ENCODE measurements at regions not wholly inside any gene's neighbourhood (a gene's known extent, or its start where the extent isn't known, plus 50 kb on each side); places are given as distances from the start of the nearest gene placed in this dataset.

GRCh38 chr20:23234311-23235078, 116.1 kb upstream of the NXT1 start:
- H3K27me3 Mint-ChIP-seq (ENCODE audit: insufficient read depth, unreplicated experiment) = no peaks in the 10 kb centered on the region
- TF ChIP-seq, protein P1, sequence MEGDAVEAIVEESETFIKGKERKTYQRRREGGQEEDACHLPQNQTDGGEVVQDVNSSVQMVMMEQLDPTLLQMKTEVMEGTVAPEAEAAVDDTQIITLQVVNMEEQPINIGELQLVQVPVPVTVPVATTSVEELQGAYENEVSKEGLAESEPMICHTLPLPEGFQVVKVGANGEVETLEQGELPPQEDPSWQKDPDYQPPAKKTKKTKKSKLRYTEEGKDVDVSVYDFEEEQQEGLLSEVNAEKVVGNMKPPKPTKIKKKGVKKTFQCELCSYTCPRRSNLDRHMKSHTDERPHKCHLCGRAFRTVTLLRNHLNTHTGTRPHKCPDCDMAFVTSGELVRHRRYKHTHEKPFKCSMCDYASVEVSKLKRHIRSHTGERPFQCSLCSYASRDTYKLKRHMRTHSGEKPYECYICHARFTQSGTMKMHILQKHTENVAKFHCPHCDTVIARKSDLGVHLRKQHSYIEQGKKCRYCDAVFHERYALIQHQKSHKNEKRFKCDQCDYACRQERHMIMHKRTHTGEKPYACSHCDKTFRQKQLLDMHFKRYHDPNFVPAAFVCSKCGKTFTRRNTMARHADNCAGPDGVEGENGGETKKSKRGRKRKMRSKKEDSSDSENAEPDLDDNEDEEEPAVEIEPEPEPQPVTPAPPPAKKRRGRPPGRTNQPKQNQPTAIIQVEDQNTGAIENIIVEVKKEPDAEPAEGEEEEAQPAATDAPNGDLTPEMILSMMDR (IDR thresholded peaks at IDR 0.05; ENCODE audit: unreplicated experiment) = no peak
- no peak overlapping the region for H3K4me3 Mint-ChIP-seq (ENCODE audit: unreplicated experiment)
- H3K36me3 Mint-ChIP-seq (ENCODE audit: insufficient read depth, unreplicated experiment) = peaks cover 6% of the 10 kb centered on the region
- peaks cover 6% of the 10 kb centered on the region for H3K9me3 Mint-ChIP-seq (ENCODE audit: unreplicated experiment)
- no peak overlapping the region for H3K27ac Mint-ChIP-seq (ENCODE audit: low read depth, unreplicated experiment)
- BruUV-seq (replicated peaks) = no TSS peak
- intact Hi-C loops (cut with micrococcal nuclease) = loop anchor here (1.0 to 10.0 kb wide), 5 partner anchors 77 to 543 kb away; no protein-coding TSS in a partner anchor
- peaks cover 16% of the 10 kb centered on the region for H3K4me1 Mint-ChIP-seq (ENCODE audit: insufficient read depth, unreplicated experiment)
- DNase-seq (ENCODE audit: unreplicated experiment) = no peak
- POLR2A ChIA-PET = interaction anchor here (0.9 to 1.6 kb wide), 4 partner anchors 10 to 184 kb away, joined by 4 to 5 read pairs (median 4); partner anchors contain the start of gene NXT1
- CTCF ChIA-PET = interaction anchor here (0.6 to 15.0 kb wide), 81 partner anchors 7 to 733 kb away, joined by 3 to 167 read pairs (median 4); partner anchors contain the start of gene NXT1

DNA sequence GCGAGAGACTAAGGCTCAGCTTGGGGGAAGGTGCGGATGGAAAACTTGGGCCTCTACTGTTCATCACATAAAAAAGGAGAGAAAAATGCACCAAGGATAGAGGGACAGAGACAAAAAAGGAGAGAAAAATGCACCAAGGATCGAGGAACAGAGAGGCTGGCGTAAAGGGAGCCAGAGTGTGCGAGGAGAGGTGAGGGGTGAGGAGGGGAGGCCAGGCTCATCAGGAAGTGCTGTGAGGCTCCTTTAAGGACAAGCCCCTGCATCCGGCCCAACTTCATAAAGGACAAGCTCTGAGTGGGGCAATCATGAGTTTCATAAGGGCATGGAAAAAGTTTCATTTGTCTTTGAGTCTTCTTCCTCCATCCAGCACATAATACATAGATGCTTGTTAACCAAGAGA, 117.2 kb upstream of the NXT1 start:
- peaks cover 26% of the 10 kb centered on the region for H3K4me1 Mint-ChIP-seq (ENCODE audit: insufficient read depth, unreplicated experiment)
- ChIA-PET POLR2A (no interaction called here), CTCF (interaction anchor here (0.6 to 15.0 kb wide), 9 partner anchors 11 to 541 kb away, joined by 3 to 167 read pairs (median 5); no protein-coding TSS in a partner anchor)
- intact Hi-C loops (cut with micrococcal nuclease) = loop anchor here (10.0 kb wide), 2 partner anchors 111 to 509 kb away; no protein-coding TSS in a partner anchor
- no peak overlapping the region for H3K27ac Mint-ChIP-seq (ENCODE audit: low read depth, unreplicated experiment)
- H3K9me3 Mint-ChIP-seq (ENCODE audit: unreplicated experiment) = peaks cover 6% of the 10 kb centered on the region
- no peak overlapping the region for H3K4me3 Mint-ChIP-seq (ENCODE audit: unreplicated experiment)
- H3K27me3 Mint-ChIP-seq (ENCODE audit: insufficient read depth, unreplicated experiment) = no peaks in the 10 kb centered on the region
- no peak for DNase-seq (ENCODE audit: unreplicated experiment)
- peaks cover 6% of the 10 kb centered on the region for H3K36me3 Mint-ChIP-seq (ENCODE audit: insufficient read depth, unreplicated experiment)
- TF ChIP-seq, protein P1 (IDR thresholded peaks at IDR 0.05; ENCODE audit: unreplicated experiment) = no peak
- BruUV-seq (replicated peaks) = no TSS peak

DNA sequence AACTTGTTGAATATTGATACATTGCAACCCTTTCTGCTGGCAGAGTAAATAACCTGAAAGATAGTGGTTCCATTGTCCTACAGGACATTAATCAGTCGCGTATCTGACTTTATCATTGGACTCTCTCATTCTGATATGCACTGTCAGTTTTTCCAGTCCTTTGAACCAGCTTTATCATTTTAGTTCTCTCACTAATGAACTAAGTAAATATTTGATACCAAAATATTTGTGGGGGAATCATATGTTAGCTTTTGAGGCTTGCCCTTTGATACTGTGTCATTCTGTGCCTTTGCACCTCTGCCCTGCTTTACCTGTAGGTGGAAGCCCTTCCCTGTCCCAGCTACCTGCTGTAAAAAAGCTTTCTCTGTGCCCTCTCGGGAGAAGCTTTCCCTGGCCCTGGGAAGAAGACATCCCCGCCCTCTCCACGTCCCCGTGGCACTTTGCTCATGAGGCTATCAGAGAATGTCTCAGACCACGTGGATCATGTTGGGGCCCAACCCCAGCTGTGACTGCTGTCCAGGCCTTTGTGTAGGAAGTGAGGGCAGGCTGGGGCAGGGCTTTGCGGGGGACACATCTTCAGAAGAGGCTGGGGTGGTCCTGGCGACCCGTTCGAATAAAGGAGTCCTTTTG, 117.8 kb upstream of the NXT1 start:
- no peak overlapping the region for H3K27ac Mint-ChIP-seq (ENCODE audit: low read depth, unreplicated experiment)
- no peaks in the 10 kb centered on the region for H3K27me3 Mint-ChIP-seq (ENCODE audit: insufficient read depth, unreplicated experiment)
- peaks cover 27% of the 10 kb centered on the region for H3K4me1 Mint-ChIP-seq (ENCODE audit: insufficient read depth, unreplicated experiment)
- ChIA-PET CTCF (interaction anchor here (0.5 to 15.0 kb wide), 12 partner anchors 10 to 541 kb away, joined by 3 to 167 read pairs (median 4); no protein-coding TSS in a partner anchor), POLR2A (interaction anchor here (0.8 to 0.9 kb wide), 2 partner anchors 11 to 13 kb away, joined by 3 to 4 read pairs; no protein-coding TSS in a partner anchor)
- no peak for DNase-seq (ENCODE audit: unreplicated experiment)
- BruUV-seq (replicated peaks) = no TSS peak
- peaks cover 6% of the 10 kb centered on the region for H3K9me3 Mint-ChIP-seq (ENCODE audit: unreplicated experiment)
- TF ChIP-seq, protein P1 (IDR thresholded peaks at IDR 0.05; ENCODE audit: unreplicated experiment) = no peak
- H3K36me3 Mint-ChIP-seq (ENCODE audit: insufficient read depth, unreplicated experiment) = peaks cover 6% of the 10 kb centered on the region
- intact Hi-C loops (cut with micrococcal nuclease) = loop anchor here (10.0 kb wide), 2 partner anchors 112 to 508 kb away; no protein-coding TSS in a partner anchor
- no peak overlapping the region for H3K4me3 Mint-ChIP-seq (ENCODE audit: unreplicated experiment)

DNA sequence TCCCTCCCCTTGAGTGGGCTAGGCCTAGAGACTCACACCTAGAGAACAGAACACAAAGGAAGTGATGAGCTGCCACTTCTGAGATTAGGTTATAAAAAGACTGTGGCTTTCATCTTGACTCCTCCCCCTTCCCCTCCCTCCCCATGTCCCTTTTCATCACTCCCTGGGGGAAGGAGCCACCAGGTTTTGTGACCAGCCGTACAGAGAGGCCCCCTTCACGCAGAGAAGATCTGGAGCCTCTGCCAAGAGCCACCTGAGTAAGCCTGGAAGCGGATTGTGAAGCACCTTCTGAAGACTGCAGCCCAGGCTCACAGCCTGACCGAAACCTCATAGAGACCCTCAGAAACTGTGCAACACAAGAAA, 118.4 kb upstream of the NXT1 start:
- intact Hi-C loops (cut with micrococcal nuclease) = loop anchor here (10.0 kb wide), 2 partner anchors 113 to 507 kb away; no protein-coding TSS in a partner anchor
- no TSS peak for BruUV-seq (replicated peaks)
- peaks cover 6% of the 10 kb centered on the region for H3K9me3 Mint-ChIP-seq (ENCODE audit: unreplicated experiment)

More for the DNA sequence above, 118.4 kb upstream of the NXT1 start:
- no peak for DNase-seq (ENCODE audit: unreplicated experiment)
- ChIA-PET CTCF (interaction anchor here (0.5 to 15.0 kb wide), 10 partner anchors 10 to 540 kb away, joined by 3 to 167 read pairs (median 4); no protein-coding TSS in a partner anchor), POLR2A (interaction anchor here (0.8 to 0.9 kb wide), 3 partner anchors 12 to 28 kb away, joined by 3 to 4 read pairs (median 3); no protein-coding TSS in a partner anchor)
- H3K4me3 Mint-ChIP-seq (ENCODE audit: unreplicated experiment) = no peak overlapping the region
- no peak overlapping the region for H3K27ac Mint-ChIP-seq (ENCODE audit: low read depth, unreplicated experiment)
- H3K4me1 Mint-ChIP-seq (ENCODE audit: insufficient read depth, unreplicated experiment) = peaks cover 27% of the 10 kb centered on the region
- H3K27me3 Mint-ChIP-seq (ENCODE audit: insufficient read depth, unreplicated experiment) = no peaks in the 10 kb centered on the region
- H3K36me3 Mint-ChIP-seq (ENCODE audit: insufficient read depth, unreplicated experiment) = peaks cover 6% of the 10 kb centered on the region
- TF ChIP-seq, protein P1 (IDR thresholded peaks at IDR 0.05; ENCODE audit: unreplicated experiment) = no peak
